ENCODE measurements at regions not wholly inside any gene's neighbourhood (a gene's known extent, or its start where the extent isn't known, plus 50 kb on each side); places are given as distances from the start of the nearest gene placed in this dataset.
"Not testable (repeated sequence)": the region's sequence is repeated elsewhere in the genome, so short reads cannot be mapped to it uniquely, and the experiment has no call there.

- no peak for DNase-seq (ENCODE audit: low spot score)
Measured at GRCh38 chr7:49596701-49597491, 176.5 kb upstream of the VWC2 start.

- no peak for DNase-seq (ENCODE audit: low spot score)
Measured at GRCh38 chr7:49597805-49598204, 175.6 kb upstream of the VWC2 start.

DNA sequence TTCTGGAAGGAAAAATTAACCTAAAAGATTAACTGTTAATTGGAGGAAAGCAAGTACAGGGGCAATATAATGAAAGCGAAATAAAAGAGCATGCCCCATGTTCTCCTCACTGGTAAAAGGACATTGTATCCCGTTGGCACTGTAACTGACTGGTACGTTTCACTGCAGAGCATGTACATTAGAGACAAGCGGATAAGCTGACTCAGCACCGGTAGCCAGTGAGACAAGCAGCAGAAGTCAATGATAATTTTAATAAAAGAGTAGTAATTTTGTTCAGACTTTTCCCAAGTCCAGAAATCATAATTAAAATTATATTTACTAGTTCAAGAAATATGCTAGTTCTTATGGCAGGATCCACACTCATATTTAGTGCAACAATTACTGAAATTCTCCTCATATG, 161.5 kb upstream of the VWC2 start:
- no peak for DNase-seq (ENCODE audit: low spot score)

- no peak for DNase-seq (ENCODE audit: low spot score)
Measured at GRCh38 chr7:49613759-49614158, 159.7 kb upstream of the VWC2 start.

- not testable (repeated sequence) for DNase-seq (ENCODE audit: low spot score)
Measured at GRCh38 chr7:49614974-49615373, 158.5 kb upstream of the VWC2 start.

DNA sequence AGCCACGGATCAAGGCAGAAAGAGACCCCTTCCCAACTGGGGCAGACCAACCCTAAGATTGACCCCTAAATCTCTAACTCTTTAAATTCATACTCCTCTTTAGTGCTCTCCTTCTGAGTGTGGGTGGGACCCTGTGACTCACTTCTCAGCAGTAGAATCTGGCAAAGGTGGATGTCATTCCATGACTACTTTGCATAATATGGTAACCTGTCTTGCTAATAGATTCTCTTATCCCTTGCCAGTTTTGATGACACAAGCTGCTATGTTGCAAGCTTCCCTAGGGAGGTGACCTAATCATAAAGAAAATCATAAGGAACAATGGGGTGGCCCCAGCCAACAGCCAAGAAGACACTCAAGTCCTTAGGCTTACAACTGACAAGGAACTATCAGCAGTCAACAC, 155.4 kb upstream of the VWC2 start:
- no peak for DNase-seq (ENCODE audit: low spot score)

DNA sequence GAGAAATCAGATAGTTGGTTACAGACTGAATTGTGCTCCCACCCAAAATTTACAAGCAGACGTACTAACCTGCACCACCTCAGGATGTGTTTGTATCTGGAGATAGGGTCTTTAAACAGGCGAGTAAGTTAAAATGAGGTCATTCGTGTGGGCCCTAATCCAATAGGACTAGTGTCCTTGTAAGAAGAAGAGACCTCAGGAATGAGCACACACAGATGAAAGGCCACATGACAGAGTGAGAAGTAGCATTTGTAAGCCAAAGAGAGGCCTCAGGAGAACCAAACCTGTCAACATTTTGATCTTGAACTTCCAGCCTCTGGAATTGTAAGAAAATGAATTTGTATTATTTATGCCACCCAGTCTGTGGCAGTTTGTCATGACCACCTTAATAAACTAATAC, 149.5 kb upstream of the VWC2 start:
- no peak for DNase-seq (ENCODE audit: low spot score)

- DNase-seq (ENCODE audit: low spot score) = no peak
Measured at GRCh38 chr7:49624611-49625010, 148.8 kb upstream of the VWC2 start.

GRCh38 chr7:49630513-49630912, 142.9 kb upstream of the VWC2 start:
- DNase-seq (ENCODE audit: low spot score) = no peak

DNA sequence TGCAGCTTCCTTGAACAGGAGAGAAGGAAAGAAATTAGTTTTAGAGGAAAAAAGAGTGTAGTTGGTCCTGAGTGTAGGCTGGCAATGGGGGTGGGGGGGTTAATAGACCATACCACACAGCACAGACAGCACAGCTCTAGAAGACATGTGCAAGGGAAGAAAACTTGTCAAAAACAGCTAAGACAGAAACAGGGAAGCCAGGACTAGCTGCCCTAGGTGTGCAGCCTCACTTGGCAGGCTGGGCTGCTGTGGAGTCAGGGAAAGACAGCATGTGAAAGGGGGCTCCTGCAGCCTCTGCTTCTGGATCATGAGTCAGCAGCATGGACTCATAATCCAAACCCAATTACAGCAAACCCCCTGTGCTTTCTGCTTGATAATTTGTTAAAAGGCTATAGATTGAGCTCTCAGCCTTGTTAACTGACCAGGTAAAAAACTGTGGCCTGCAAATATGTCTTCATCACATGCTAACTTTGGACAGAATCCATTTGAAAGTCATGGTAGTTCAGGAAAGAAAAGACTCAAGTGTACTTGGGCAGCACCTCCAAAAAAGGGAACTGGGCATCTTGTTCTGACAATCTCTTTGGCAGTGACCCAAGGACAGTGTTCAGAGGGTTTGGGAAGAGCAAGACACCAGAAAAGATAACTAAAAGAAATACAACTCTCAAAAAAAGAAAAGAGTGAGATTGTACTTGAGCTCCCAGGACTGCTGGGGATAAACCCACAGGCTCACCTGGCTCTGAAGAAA, 142.2 kb upstream of the VWC2 start:
- DNase-seq (ENCODE audit: low spot score) = no peak

- no peak for DNase-seq (ENCODE audit: low spot score)
Measured at GRCh38 chr7:49631960-49632359, 141.5 kb upstream of the VWC2 start.

DNA sequence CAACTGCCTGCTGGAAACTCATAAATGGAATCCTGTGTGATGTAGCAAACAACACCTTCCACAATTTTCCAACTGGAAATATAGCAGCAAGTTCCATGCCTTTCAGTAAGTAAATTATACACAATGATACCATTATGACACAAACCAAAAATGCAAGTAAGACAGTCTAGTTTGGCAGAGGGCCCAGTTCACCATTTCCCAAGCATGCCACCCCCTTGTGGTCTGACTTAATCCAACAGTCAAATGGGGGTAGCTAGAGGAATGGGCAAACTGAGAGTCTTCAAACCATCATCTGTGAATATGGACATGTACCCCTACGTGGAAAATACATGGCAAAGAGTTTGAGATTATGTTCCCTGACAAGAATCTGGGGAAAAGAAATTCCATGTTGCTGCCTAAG, 137.6 kb upstream of the VWC2 start:
- DNase-seq (ENCODE audit: low spot score) = peak; percentile 15

DNA sequence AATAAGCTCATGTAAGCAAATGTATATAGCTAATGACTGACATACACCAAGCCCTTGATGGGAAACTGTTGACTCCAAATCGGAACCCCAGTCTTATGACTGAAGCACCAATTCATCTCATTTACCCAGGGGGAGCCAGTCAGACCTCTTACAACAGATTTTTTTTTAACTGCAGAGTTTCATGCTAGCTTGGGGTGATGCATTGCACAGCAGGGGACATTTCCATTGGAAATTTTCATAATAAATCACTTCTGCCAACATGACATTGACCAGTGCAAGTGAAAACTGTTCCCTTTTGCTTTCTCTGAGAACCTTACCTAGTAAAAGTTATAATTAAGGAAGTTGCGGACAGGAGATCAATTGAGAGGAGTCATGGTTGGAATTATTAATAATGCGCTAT, 137.0 kb upstream of the VWC2 start:
- no peak for DNase-seq (ENCODE audit: low spot score)

- peak; percentile 26 for DNase-seq (ENCODE audit: low spot score)
Measured at GRCh38 chr7:49638166-49638565, 135.3 kb upstream of the VWC2 start.

GRCh38 chr7:49639068-49639593, 134.3 kb upstream of the VWC2 start:
- no peak for DNase-seq (ENCODE audit: low spot score)

DNA sequence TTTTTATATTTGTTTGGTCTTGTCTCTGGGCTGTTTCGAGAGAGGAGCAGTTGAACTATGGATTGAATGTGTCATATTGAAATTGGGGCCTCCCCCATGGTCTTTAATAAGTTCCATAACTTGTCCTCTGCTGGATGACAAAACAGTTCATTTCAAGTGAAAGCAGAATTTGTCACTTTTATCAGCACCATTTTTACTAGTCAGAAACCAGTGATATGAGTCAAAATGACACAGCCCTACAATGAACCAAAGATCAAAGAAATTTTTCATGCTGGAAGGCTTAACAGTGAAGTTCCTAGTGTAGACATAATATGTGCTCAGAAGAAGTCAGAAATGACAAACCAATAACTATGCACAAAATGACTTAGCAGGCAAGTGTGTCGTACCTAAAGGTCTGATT, 133.6 kb upstream of the VWC2 start:
- no peak for DNase-seq (ENCODE audit: low spot score)

GRCh38 chr7:49643321-49643720, 130.1 kb upstream of the VWC2 start:
- no peak for DNase-seq (ENCODE audit: low spot score)

- no peak for DNase-seq (ENCODE audit: low spot score)
Measured at GRCh38 chr7:49643736-49644135, 129.7 kb upstream of the VWC2 start.

DNA sequence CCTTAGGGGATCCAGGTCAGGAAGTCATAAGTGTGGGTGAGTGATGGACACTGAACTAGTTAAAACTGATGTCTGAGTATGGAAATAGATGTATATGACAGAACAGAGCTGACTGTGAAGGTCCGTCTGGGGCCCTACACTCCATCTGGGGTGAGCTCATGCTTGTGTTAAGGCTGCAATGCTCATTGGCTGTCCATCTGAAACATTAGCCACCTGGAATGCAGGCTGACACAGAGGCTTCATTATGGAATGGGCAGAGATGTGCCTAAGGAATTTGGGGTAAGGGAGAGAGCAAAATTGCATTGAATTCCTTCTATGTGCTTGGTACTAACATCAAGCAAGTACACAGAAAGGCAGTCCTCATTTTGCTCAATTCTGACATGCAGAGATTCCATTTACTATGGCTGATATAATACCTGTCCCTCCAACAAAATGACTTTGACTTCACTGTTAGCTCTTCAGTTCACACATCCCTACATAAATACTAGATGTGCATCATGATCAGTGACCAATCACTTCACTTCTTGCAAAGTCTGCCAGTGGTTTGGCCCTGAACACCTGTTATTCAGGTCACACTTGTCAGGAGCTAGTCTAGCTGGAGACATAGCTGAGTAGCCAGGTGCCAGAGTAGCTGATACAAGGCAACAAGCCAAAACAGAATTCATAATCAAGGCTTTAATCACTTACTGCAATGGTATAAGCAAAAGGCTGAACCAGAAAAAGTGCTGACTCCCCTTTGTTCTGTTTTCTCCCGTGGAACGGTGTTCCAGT, 128.9 kb upstream of the VWC2 start:
- DNase-seq (ENCODE audit: low spot score) = no peak

DNA sequence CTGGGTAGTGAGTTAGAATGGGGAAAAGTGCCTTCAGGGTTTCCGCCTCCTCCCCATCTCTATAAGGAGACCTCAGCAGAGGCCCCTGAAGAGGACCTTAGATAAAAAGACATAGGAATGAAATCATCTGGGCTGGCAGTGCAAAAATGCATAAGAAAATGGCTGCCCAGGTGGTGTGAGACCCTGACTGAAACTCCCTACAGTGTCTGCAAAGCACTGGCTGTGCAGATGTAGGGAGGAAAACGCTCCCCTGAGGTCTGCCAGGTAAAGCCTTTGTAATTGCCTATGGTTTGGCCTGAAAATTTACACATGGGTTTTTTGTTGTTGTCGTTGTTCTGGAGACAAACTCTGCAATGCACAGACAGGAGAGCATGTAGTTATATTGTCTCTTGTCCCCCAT, 128.1 kb upstream of the VWC2 start:
- no peak for DNase-seq (ENCODE audit: low spot score)

DNA sequence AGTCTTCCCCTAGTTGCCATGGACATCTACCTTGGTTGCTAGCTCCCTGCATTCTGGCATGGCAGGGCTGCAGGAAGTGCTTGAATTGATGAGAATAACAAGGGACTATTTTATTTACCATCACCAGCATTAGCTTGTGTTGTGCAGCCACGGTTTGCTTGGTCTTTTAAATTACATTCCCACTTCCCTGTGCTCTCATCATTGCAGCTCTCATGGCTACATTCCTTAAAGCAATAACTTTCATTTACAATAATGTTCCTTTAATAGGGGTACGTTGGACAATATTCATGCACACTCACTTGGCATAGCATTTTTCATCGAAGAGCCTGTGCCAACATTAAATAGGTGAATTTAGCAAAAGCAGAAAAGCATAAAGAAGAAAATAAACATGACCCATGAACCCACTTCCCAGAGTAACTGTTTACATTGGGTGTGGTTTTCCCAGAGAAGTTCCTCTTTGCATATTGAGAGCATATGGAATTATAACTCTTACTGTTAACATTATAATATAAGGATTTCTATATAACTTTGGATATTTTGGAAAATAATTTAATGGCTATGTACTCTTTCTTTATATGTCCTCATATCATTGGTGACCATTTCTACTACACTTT, 113.2 kb upstream of the VWC2 start:
- no peak for DNase-seq (ENCODE audit: low spot score)

- DNase-seq (ENCODE audit: low spot score) = no peak
Measured at GRCh38 chr7:49660976-49661375, 112.5 kb upstream of the VWC2 start.
